Chondrocyte (in vitro differentiated cells): ENCODE measurements at regions not wholly inside any gene's neighbourhood (a gene's known extent, or its start where the extent isn't known, plus 50 kb on each side); places are given as distances from the start of the nearest gene placed in this dataset.

Experiments
- DNase-seq: peaks from one replicate; pipeline ENCODE4 v3.0.0; 2021; ENCODE audit warnings: mixed read lengths, low spot score
- H3K27ac Mint-ChIP-seq: one replicate; pipeline ENCODE4 v1.8.0; 2021; ENCODE audit warnings: mild to moderate bottlenecking, moderate library complexity, mixed read lengths; ENCODE audit not compliant: unreplicated experiment
- H3K27me3 Mint-ChIP-seq: 2 replicates; pipeline ENCODE4 v1.8.0; 2021; ENCODE audit warnings: low read depth, mixed read lengths
- H3K36me3 Mint-ChIP-seq: 2 replicates; pipeline ENCODE4 v1.8.0; 2021; ENCODE audit warnings: low read depth, mixed read lengths
- H3K4me1 Mint-ChIP-seq: 2 replicates; pipeline ENCODE4 v1.8.0; 2021; ENCODE audit warnings: low read depth, mild to moderate bottlenecking, mixed read lengths
- H3K4me3 Mint-ChIP-seq: one replicate; pipeline ENCODE4 v1.8.0; 2021; ENCODE audit warnings: mild to moderate bottlenecking, moderate library complexity, mixed read lengths; ENCODE audit not compliant: unreplicated experiment
- H3K9me3 Mint-ChIP-seq: 2 replicates; pipeline ENCODE4 v1.8.0; 2021; ENCODE audit warnings: low read depth, mixed read lengths
- CTCF ChIP-seq: fragments of 200-600 bp; sonication (generic); IDR thresholded peaks from 2 replicates; pipeline ENCODE4 v1.5.0; 2021; ENCODE audit warnings: antibody characterized with exemption, mild to moderate bottlenecking, moderate library complexity

DNA sequence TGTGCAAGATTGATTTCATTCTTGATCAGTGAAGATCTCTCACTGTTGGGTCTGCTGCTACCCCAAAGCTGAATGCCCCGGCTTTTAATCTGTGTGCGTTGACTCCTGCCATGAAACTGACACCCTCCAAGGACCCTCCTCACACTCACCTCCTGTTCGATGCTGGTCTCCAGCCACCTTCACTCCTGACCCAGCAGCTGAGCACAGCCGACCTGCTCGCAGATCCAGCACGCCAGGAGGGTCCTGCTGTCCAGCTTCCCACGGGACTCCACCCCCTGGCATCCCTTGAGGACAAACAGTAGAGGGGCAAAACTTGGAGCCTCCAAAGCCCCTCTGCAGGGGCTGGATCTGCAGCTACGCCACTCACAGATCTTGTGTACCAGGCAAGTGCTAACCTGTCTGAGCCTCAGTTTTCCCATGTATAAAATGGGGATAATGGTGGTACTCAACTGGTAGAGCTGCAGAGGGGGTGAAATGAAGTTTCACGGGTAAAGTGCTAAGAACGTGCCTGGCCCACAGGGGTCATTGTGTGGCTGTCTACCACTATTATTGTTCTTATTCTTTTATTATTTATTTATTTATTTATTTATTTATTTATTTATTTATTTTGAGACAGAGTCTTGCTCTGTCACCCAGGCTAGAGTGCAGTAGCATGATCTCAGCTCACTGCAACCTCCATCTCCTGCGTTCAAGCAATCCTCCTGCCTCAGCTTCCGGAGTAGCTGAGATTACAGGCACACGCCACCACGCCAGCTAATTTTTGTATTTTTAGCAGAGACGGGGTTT, 178.0 kb downstream of the PHETA1 start:
- peaks cover 7% of the 10 kb centered on the region for H3K9me3 Mint-ChIP-seq
- H3K4me3 Mint-ChIP-seq, result no peak overlapping the region
- DNase-seq, result no peak
- no peak for TF ChIP-seq CTCF
- H3K36me3 Mint-ChIP-seq, result no peaks in the 10 kb centered on the region
- H3K4me1 Mint-ChIP-seq, result no peaks in the 10 kb centered on the region
- peaks cover 61% of the 10 kb centered on the region for H3K27me3 Mint-ChIP-seq
- H3K27ac Mint-ChIP-seq, result no peak overlapping the region

GRCh38 chr12:111189792-111190191, 179.1 kb downstream of the PHETA1 start:
- no peak for DNase-seq
- Mint-ChIP-seq H3K27me3 (peaks cover 50% of the 10 kb centered on the region), H3K36me3 (no peaks in the 10 kb centered on the region), H3K9me3 (peaks cover 7% of the 10 kb centered on the region), H3K27ac (no peak overlapping the region), H3K4me3 (no peak overlapping the region), H3K4me1 (no peaks in the 10 kb centered on the region)
- no peak for TF ChIP-seq CTCF

- TF ChIP-seq CTCF, result no peak
- H3K27me3 Mint-ChIP-seq, result peaks cover 37% of the 10 kb centered on the region
- no peak overlapping the region for H3K27ac Mint-ChIP-seq
- peaks cover 12% of the 10 kb centered on the region for H3K9me3 Mint-ChIP-seq
- H3K4me1 Mint-ChIP-seq, result no peaks in the 10 kb centered on the region
- no peaks in the 10 kb centered on the region for H3K36me3 Mint-ChIP-seq
- DNase-seq, result no peak
- H3K4me3 Mint-ChIP-seq, result no peak overlapping the region
Observed at GRCh38 chr12:111188436-111188835, 180.5 kb downstream of the PHETA1 start.

DNA sequence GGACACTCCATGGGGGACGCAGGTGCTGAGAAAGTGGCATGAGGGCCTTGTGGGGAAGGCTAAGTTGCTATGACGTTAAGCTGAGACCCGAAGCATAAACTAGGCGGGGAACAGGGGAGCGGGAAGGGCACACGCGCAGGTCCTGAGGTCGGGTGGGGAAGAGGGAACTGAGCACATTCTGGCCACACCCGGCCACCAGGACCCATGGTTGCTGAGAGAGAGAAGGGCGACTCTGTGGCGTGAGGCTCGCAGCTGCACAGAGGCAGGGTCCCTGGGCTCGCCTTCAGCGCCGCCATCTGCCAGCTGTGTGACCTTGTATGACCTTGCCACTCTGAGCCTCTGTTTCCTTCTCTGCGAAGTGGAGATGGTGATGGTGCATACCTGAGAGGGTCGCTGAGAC, 182.5 kb downstream of the PHETA1 start:
- no peaks in the 10 kb centered on the region for H3K4me1 Mint-ChIP-seq
- peaks cover 12% of the 10 kb centered on the region for H3K9me3 Mint-ChIP-seq
- H3K27me3 Mint-ChIP-seq, result peaks cover 35% of the 10 kb centered on the region
- H3K36me3 Mint-ChIP-seq, result no peaks in the 10 kb centered on the region
- no peak for TF ChIP-seq CTCF
- no peak for DNase-seq
- no peak overlapping the region for H3K27ac Mint-ChIP-seq
- H3K4me3 Mint-ChIP-seq, result no peak overlapping the region

- no peak overlapping the region for H3K27ac Mint-ChIP-seq
- no peaks in the 10 kb centered on the region for H3K4me1 Mint-ChIP-seq
- H3K9me3 Mint-ChIP-seq, result peaks cover 12% of the 10 kb centered on the region
- no peaks in the 10 kb centered on the region for H3K36me3 Mint-ChIP-seq
- TF ChIP-seq CTCF, result no peak
- no peak for DNase-seq
- H3K4me3 Mint-ChIP-seq, result no peak overlapping the region
- peaks cover 37% of the 10 kb centered on the region for H3K27me3 Mint-ChIP-seq
Observed at GRCh38 chr12:111185889-111186227, 183.0 kb downstream of the PHETA1 start.
